Loucy (cell line): ENCODE measurements at regions not wholly inside any gene's neighbourhood (a gene's known extent, or its start where the extent isn't known, plus 50 kb on each side); places are given as distances from the start of the nearest gene placed in this dataset.

Experiments used
- CTCF ChIP-seq: fragments of 200-600 bp; sonication (generic); conservative IDR thresholded peaks from 2 replicates; pipeline ENCODE4 v1.5.1; 2014; ENCODE audit warnings: mild to moderate bottlenecking, antibody characterized with exemption, low read length
- EZH2phosphoT487 ChIP-seq: fragments of 200-600 bp; IDR thresholded peaks from 2 replicates; pipeline ENCODE4 v1.6.1; 2018; ENCODE audit warnings: antibody characterized with exemption, mild to moderate bottlenecking, moderate library complexity, borderline replicate concordance

- TF ChIP-seq CTCF (no peak), EZH2phosphoT487 (no peak)
Observed at GRCh38 chr7:155963356-155963755, 151.1 kb upstream of the SHH start.
